Lower leg skin (tissue), 4 donors: ENCODE measurements at regions not wholly inside any gene's neighbourhood (a gene's known extent, or its start where the extent isn't known, plus 50 kb on each side); places are given as distances from the start of the nearest gene placed in this dataset.

Experiments used
- DNase-seq, 2 donors: peaks; one replicate each; pipeline ENCODE4 v3.0.0-alpha.2; 2019; ENCODE audit warnings: low spot score in 2 of 2
- H3K4me3 ChIP-seq: fragments of 200-600 bp; sonication (generic); 2 replicates; pipeline ENCODE4 v1.5.1; 2017; ENCODE audit warnings: mild to moderate bottlenecking, low read depth; ENCODE audit not compliant: poor library complexity, severe bottlenecking
- CTCF ChIP-seq, 3 donors: fragments of 450-650 bp; IDR thresholded peaks; one replicate each; pipeline ENCODE4 v1.5.1; 2016; ENCODE audit warnings: antibody characterized with exemption in 3 of 3, mild to moderate bottlenecking in 3 of 3, moderate library complexity in 2 of 3
- POLR2A ChIP-seq, 2 donors: fragments of 450-650 bp; IDR thresholded peaks; one replicate each; pipeline ENCODE4 v1.6.1; 2016 to 2017; ENCODE audit warnings: antibody characterized with exemption in 2 of 2, mild to moderate bottlenecking in 1 of 2, moderate library complexity in 1 of 2
- WGBS, 2 donors: methylation state at CpG; one replicate each; pipeline ENCODE4 v1.1.5; 2018; 5-methylcytosine and 5-hydroxymethylcytosine counted together
- intact Hi-C: fragments of 100-400 bp; cut with DNase I; formaldehyde crosslinking; loops from one replicate; pipeline ENCODE4 v1.15.0; 2023; ENCODE audit warnings: low total_unique reads

DNA sequence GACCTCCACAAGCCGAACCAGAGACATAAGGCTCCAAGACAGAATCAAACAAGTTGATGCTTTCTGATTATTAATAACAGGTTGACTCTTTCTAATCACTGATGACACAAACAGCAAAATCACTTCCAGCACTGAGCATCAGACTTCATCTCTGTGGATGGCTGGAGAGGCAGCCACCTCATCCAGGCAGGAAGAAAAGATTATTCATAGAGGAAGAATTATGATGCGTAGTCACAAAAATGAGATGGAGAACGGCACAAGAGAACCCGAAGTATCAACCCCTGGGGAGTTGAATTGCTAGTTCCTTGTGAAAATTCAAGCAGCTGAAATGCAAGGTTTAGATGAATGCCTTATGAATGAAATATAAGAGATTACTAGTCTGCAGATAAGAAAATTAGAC, 49.9 kb upstream of the LMCD1 start:
- WGBS, 2 donors, result 60 to 64% methylated on average over 4 of the region's 4 CpGs
- H3K4me3 ChIP-seq, result no peak overlapping the region
- intact Hi-C loops, result no loop called here
- DNase-seq, result no peak
- TF ChIP-seq CTCF (IDR thresholded peaks at IDR 0.05), result no peak
- TF ChIP-seq POLR2A (IDR thresholded peaks at IDR 0.05), result no peak
